ENCODE measurements at regions not wholly inside any gene's neighbourhood (a gene's known extent, or its start where the extent isn't known, plus 50 kb on each side); places are given as distances from the start of the nearest gene placed in this dataset.

- no peak for FAIRE-seq
Observed at GRCh38 chr9:88658311-88658822, 123.4 kb downstream of the NXNL2 start.

GRCh38 chr9:88659126-88659525 lies 124.1 kb downstream of the NXNL2 start:
- FAIRE-seq: no peak

More at GRCh38 chr9:88658311-88658822, 123.4 kb downstream of the NXNL2 start:
- DNase-seq (ENCODE audit: low spot score): no peak

GRCh38 chr9:88660611-88661010 lies 125.6 kb downstream of the NXNL2 start:
- DNase-seq (ENCODE audit: low spot score) (no peak), FAIRE-seq (no peak)

More at GRCh38 chr9:88659126-88659525, 124.1 kb downstream of the NXNL2 start:
- no peak for DNase-seq (ENCODE audit: low spot score)

GRCh38 chr9:88661759-88662158 lies 126.8 kb downstream of the NXNL2 start:
- FAIRE-seq (no peak), DNase-seq (ENCODE audit: low spot score) (no peak)

GRCh38 chr9:88663771-88664419 lies 128.9 kb downstream of the NXNL2 start:
- no peak for FAIRE-seq
- no peak for DNase-seq (ENCODE audit: low spot score)

GRCh38 chr9:88664773-88665172 lies 129.8 kb downstream of the NXNL2 start:
- FAIRE-seq: no peak
- DNase-seq (ENCODE audit: low spot score): no peak

- DNase-seq (ENCODE audit: low spot score) (no peak), FAIRE-seq (peak; percentile 99)
Observed at GRCh38 chr9:88672874-88673689, 138.1 kb downstream of the NXNL2 start.

GRCh38 chr9:88673886-88674285 lies 138.9 kb downstream of the NXNL2 start:
- no peak for FAIRE-seq

GRCh38 chr9:88676644-88677043 lies 141.7 kb downstream of the NXNL2 start:
- FAIRE-seq (no peak), DNase-seq (ENCODE audit: low spot score) (no peak)

More at GRCh38 chr9:88673886-88674285, 138.9 kb downstream of the NXNL2 start:
- DNase-seq (ENCODE audit: low spot score): no peak

- DNase-seq (ENCODE audit: low spot score): no peak
- FAIRE-seq: no peak
Observed at GRCh38 chr9:88678008-88678407, 143.0 kb downstream of the NXNL2 start.

- FAIRE-seq: no peak
- no peak for DNase-seq (ENCODE audit: low spot score)
Observed at GRCh38 chr9:88678431-88678830, 143.5 kb downstream of the NXNL2 start.

GRCh38 chr9:88680041-88680440 lies 145.1 kb downstream of the NXNL2 start:
- DNase-seq (ENCODE audit: low spot score) (no peak), FAIRE-seq (no peak)

GRCh38 chr9:88680505-88681160 lies 145.7 kb downstream of the NXNL2 start:
- FAIRE-seq (no peak), DNase-seq (ENCODE audit: low spot score) (no peak)

- FAIRE-seq (no peak), DNase-seq (ENCODE audit: low spot score) (no peak)
Observed at GRCh38 chr9:88681434-88681833, 146.5 kb downstream of the NXNL2 start.

GRCh38 chr9:88682431-88682831 lies 147.5 kb downstream of the NXNL2 start:
- DNase-seq (ENCODE audit: low spot score): no peak
- no peak for FAIRE-seq

- no peak for FAIRE-seq
Observed at GRCh38 chr9:88684046-88684445, 149.1 kb downstream of the NXNL2 start.

GRCh38 chr9:88684845-88685244 lies 149.9 kb downstream of the NXNL2 start:
- FAIRE-seq (no peak), DNase-seq (ENCODE audit: low spot score) (no peak)

More at GRCh38 chr9:88684046-88684445, 149.1 kb downstream of the NXNL2 start:
- no peak for DNase-seq (ENCODE audit: low spot score)

- FAIRE-seq (no peak), DNase-seq (ENCODE audit: low spot score) (no peak)
Observed at GRCh38 chr9:88685966-88686365, 151.0 kb downstream of the NXNL2 start.

- DNase-seq (ENCODE audit: low spot score) (no peak), FAIRE-seq (no peak)
Observed at GRCh38 chr9:88689509-88690298, 154.7 kb downstream of the NXNL2 start.

- no peak for DNase-seq (ENCODE audit: low spot score)
- no peak for FAIRE-seq
Observed at GRCh38 chr9:88690628-88691027, 155.7 kb downstream of the NXNL2 start.

- FAIRE-seq: no peak
Observed at GRCh38 chr9:88691091-88691490, 156.1 kb downstream of the NXNL2 start.

More at GRCh38 chr9:88691091-88691490, 156.1 kb downstream of the NXNL2 start:
- no peak for DNase-seq (ENCODE audit: low spot score)
